ENCODE measurements at regions not wholly inside any gene's neighbourhood (a gene's known extent, or its start where the extent isn't known, plus 50 kb on each side); places are given as distances from the start of the nearest gene placed in this dataset.

GRCh38 chr13:94860981-94861407 lies 148.6 kb upstream of the SOX21 start:
- TF ChIP-seq CTCF (IDR thresholded peaks at IDR 0.05), result no peak
- H3K27ac Mint-ChIP-seq, result no peak overlapping the region
- CTCF ChIA-PET, result no interaction called here
- POLR2A ChIA-PET, result no interaction called here
- H3K9me3 Mint-ChIP-seq, result no peaks in the 10 kb centered on the region
- no peaks in the 10 kb centered on the region for H3K36me3 Mint-ChIP-seq (ENCODE audit: low read depth)
- H3K4me3 Mint-ChIP-seq, result peak overlapping the region; percentile 79
- peaks cover 7% of the 10 kb centered on the region for H3K27me3 Mint-ChIP-seq
- intact Hi-C loops (cut with micrococcal nuclease), result no loop called here
- peaks cover 6% of the 10 kb centered on the region for H3K4me1 Mint-ChIP-seq
- ATAC-seq (ENCODE audit: low read depth) (no peak), DNase-seq (no peak)

GRCh38 chr13:94859811-94860210 lies 147.5 kb upstream of the SOX21 start:
- TF ChIP-seq CTCF (IDR thresholded peaks at IDR 0.05), result no peak
- H3K27ac Mint-ChIP-seq, result no peak overlapping the region
- intact Hi-C loops (cut with micrococcal nuclease), result no loop called here
- DNase-seq (no peak), ATAC-seq (ENCODE audit: low read depth) (no peak)
- peaks cover 7% of the 10 kb centered on the region for H3K27me3 Mint-ChIP-seq
- ChIA-PET POLR2A (no interaction called here), CTCF (no interaction called here)
- H3K36me3 Mint-ChIP-seq (ENCODE audit: low read depth), result no peaks in the 10 kb centered on the region
- no peak overlapping the region for H3K4me3 Mint-ChIP-seq
- no peaks in the 10 kb centered on the region for H3K9me3 Mint-ChIP-seq
- peaks cover 6% of the 10 kb centered on the region for H3K4me1 Mint-ChIP-seq

GRCh38 chr13:94859278-94859691 lies 146.9 kb upstream of the SOX21 start:
- TF ChIP-seq CTCF (IDR thresholded peaks at IDR 0.05), result no peak
- no peak for DNase-seq
- intact Hi-C loops (cut with micrococcal nuclease), result no loop called here
- ATAC-seq (ENCODE audit: low read depth), result no peak
- CTCF ChIA-PET, result no interaction called here
- Mint-ChIP-seq H3K4me3 (no peak overlapping the region), H3K27ac (no peak overlapping the region), H3K27me3 (peaks cover 7% of the 10 kb centered on the region), H3K36me3 (ENCODE audit: low read depth) (no peaks in the 10 kb centered on the region), H3K4me1 (peaks cover 6% of the 10 kb centered on the region), H3K9me3 (no peaks in the 10 kb centered on the region)
- POLR2A ChIA-PET, result no interaction called here

GRCh38 chr13:94858856-94859255 lies 146.5 kb upstream of the SOX21 start:
- no peaks in the 10 kb centered on the region for H3K36me3 Mint-ChIP-seq (ENCODE audit: low read depth)
- no peaks in the 10 kb centered on the region for H3K9me3 Mint-ChIP-seq
- no peak for TF ChIP-seq CTCF (IDR thresholded peaks at IDR 0.05)
- no peak overlapping the region for H3K4me3 Mint-ChIP-seq
- ChIA-PET POLR2A (no interaction called here), CTCF (no interaction called here)
- H3K27me3 Mint-ChIP-seq, result peaks cover 7% of the 10 kb centered on the region
- DNase-seq (no peak), ATAC-seq (ENCODE audit: low read depth) (no peak)
- peaks cover 6% of the 10 kb centered on the region for H3K4me1 Mint-ChIP-seq
- H3K27ac Mint-ChIP-seq, result no peak overlapping the region
- intact Hi-C loops (cut with micrococcal nuclease), result no loop called here

GRCh38 chr13:94854688-94855087 lies 142.3 kb upstream of the SOX21 start:
- H3K36me3 Mint-ChIP-seq (ENCODE audit: low read depth), result no peaks in the 10 kb centered on the region
- no peaks in the 10 kb centered on the region for H3K4me1 Mint-ChIP-seq
- no peak overlapping the region for H3K4me3 Mint-ChIP-seq
- intact Hi-C loops (cut with micrococcal nuclease), result no loop called here
- H3K27me3 Mint-ChIP-seq, result peaks cover 3% of the 10 kb centered on the region
- ChIA-PET CTCF (no interaction called here), POLR2A (no interaction called here)
- H3K9me3 Mint-ChIP-seq, result no peaks in the 10 kb centered on the region
- H3K27ac Mint-ChIP-seq, result no peak overlapping the region
- no peak for TF ChIP-seq CTCF (IDR thresholded peaks at IDR 0.05)
- no peak for ATAC-seq (ENCODE audit: low read depth)
- DNase-seq, result no peak

Measured in activated B cell treated with CpG ODN at 0.5 μM for 24 hours (primary cell).